Right lobe of liver (tissue), 4 donors: ENCODE measurements at regions not wholly inside any gene's neighbourhood (a gene's known extent, or its start where the extent isn't known, plus 50 kb on each side); places are given as distances from the start of the nearest gene placed in this dataset.

Source experiments
- POLR2A ChIP-seq: fragments of 450-650 bp; IDR thresholded peaks from one replicate; pipeline ENCODE4 v1.6.1; 2017; ENCODE audit warnings: antibody characterized with exemption, mild to moderate bottlenecking
- TF ChIP-seq, protein P1 (sequence below), 4 donors: fragments of 200-600 bp in 3 of 4; fragments of 450-650 bp in 1 of 4; IDR thresholded peaks; one replicate each; pipeline versions ENCODE4 v1.5.1 to v1.8.0; 2016 to 2022; ENCODE audit warnings: antibody characterized with exemption in 4 of 4, mild to moderate bottlenecking in 2 of 4
- donor health status: DM: no; HTN: no; CAD: no.
- donor health status: DM: no; HTN: no; CAD: no.
- donor health status: DM: no; HTN: yes; CAD: no.

DNA sequence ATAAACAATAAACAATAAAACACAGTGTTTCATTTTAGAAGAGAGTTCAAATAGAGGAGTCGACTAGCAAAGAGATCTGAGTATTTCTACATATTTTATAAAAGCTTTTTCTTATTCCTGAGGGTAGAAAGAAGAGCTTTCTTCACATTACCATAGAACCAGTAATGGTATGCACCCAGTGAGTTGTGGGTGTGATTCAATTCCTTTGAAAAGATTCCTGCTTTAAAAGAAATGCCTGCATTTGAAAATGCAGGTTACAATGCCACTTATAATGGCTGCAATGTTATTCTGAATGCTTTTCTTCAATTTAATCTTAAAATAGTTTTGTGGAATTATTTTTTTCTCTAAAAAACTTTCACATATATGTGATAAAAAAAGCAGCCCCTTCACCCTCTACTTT lies 178.1 kb downstream of the CDC14C start:
- TF ChIP-seq, protein P1, sequence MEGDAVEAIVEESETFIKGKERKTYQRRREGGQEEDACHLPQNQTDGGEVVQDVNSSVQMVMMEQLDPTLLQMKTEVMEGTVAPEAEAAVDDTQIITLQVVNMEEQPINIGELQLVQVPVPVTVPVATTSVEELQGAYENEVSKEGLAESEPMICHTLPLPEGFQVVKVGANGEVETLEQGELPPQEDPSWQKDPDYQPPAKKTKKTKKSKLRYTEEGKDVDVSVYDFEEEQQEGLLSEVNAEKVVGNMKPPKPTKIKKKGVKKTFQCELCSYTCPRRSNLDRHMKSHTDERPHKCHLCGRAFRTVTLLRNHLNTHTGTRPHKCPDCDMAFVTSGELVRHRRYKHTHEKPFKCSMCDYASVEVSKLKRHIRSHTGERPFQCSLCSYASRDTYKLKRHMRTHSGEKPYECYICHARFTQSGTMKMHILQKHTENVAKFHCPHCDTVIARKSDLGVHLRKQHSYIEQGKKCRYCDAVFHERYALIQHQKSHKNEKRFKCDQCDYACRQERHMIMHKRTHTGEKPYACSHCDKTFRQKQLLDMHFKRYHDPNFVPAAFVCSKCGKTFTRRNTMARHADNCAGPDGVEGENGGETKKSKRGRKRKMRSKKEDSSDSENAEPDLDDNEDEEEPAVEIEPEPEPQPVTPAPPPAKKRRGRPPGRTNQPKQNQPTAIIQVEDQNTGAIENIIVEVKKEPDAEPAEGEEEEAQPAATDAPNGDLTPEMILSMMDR (IDR thresholded peaks at IDR 0.05): no peak
- TF ChIP-seq POLR2A: no peak
